ENCODE measurements at regions not wholly inside any gene's neighbourhood (a gene's known extent, or its start where the extent isn't known, plus 50 kb on each side); places are given as distances from the start of the nearest gene placed in this dataset.

GRCh38 chr4:189779281-189779980 lies 161.2 kb upstream of the FRG1 start:
- no peak for TF ChIP-seq SIN3A (IDR thresholded peaks at IDR 0.05; ENCODE audit: borderline replicate concordance, insufficient read depth, low read length)
- no peak for TF ChIP-seq TAF1 (IDR thresholded peaks at IDR 0.05; ENCODE audit: borderline replicate concordance, insufficient read depth, low read length)
